ENCODE measurements at regions not wholly inside any gene's neighbourhood (a gene's known extent, or its start where the extent isn't known, plus 50 kb on each side); places are given as distances from the start of the nearest gene placed in this dataset.

DNA sequence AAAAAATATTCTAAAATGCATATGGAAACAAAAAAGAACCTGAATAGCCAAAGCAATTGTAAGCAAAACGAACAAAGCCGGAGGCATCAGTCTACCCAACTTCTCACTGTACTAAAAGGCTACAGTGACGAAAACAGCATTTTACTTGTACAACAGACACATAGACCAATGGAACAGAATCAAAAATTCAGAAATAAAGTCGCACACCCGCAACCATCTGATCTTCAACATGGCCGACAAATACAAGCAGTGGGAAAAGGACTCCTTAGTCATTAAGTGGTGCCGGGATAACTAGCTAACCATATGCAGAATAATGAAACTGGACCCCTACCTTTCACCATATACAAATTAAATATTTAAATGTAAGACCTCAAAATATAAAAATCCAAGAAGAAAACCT lies 203.9 kb upstream of the PPFIA2 start:
- no peak overlapping the region for H3K4me3 ChIP-seq (ENCODE audit: low read depth, low read length)
- no peak for DNase-seq (ENCODE audit: low read depth)
- TF ChIP-seq, protein P1, sequence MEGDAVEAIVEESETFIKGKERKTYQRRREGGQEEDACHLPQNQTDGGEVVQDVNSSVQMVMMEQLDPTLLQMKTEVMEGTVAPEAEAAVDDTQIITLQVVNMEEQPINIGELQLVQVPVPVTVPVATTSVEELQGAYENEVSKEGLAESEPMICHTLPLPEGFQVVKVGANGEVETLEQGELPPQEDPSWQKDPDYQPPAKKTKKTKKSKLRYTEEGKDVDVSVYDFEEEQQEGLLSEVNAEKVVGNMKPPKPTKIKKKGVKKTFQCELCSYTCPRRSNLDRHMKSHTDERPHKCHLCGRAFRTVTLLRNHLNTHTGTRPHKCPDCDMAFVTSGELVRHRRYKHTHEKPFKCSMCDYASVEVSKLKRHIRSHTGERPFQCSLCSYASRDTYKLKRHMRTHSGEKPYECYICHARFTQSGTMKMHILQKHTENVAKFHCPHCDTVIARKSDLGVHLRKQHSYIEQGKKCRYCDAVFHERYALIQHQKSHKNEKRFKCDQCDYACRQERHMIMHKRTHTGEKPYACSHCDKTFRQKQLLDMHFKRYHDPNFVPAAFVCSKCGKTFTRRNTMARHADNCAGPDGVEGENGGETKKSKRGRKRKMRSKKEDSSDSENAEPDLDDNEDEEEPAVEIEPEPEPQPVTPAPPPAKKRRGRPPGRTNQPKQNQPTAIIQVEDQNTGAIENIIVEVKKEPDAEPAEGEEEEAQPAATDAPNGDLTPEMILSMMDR (IDR thresholded peaks at IDR 0.05; ENCODE audit: control insufficient read depth, extremely low read depth, insufficient read depth), result no peak

DNA sequence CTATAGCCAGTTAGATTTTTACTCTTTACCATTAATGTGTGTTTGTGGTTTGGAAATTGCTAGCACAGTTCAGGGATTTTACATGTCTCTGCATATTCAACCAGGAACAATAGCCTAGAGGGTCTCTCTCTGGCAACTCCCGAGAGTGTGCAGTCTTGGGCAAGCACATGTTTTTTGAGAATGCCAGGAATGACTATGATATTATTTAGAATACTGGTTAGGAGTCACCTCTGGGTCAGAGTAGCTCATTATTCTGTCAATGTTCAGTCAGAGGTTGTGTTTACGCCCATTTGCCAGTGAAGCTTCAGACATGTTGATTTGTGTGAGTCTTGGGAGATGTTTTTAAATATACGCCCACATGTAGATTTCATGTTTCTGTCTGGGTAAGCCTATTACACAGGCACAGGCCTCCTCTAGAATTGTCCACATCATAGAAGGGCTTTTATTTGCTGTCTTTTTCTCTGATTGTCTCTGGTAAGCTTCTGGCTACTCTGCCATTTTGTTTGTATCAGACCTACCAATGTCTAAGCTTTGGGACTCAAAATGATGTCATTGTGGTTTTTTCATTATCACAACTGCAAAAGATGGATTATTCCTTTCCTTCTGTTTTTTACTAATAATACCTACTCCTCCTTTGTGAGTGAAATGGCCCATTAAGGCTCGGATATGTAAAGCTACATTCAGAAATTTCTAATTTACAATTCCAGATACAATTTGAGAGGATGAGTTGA lies 203.1 kb upstream of the PPFIA2 start:
- TF ChIP-seq, protein P1 (IDR thresholded peaks at IDR 0.05; ENCODE audit: control insufficient read depth, extremely low read depth, insufficient read depth), result no peak
- no peak for DNase-seq (ENCODE audit: low read depth)

DNA sequence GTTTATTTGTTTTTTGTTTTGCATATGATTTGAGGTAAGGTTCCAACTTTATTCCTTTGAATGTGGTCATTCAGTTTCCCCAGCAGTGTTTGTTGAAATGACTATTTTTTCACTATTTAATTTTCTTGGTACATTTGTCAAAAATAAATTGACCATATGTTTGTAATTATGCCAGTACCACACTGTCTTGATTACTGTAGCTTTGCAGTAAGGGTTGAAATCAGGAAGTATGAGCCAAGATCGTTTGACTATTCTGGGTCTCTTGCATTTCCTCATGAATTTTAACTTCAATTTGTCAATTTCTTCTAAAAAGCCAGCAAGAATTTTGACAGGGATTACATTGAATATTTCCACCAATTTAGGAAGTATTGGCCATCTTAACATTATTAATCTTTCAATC lies 199.3 kb upstream of the PPFIA2 start:
- H3K4me3 ChIP-seq (ENCODE audit: low read depth, low read length), result no peak overlapping the region
- no peak for DNase-seq (ENCODE audit: low read depth)
- TF ChIP-seq, protein P1 (IDR thresholded peaks at IDR 0.05; ENCODE audit: control insufficient read depth, extremely low read depth, insufficient read depth), result no peak

More for the DNA sequence above, 203.1 kb upstream of the PPFIA2 start:
- no peak overlapping the region for H3K4me3 ChIP-seq (ENCODE audit: low read depth, low read length)

DNA sequence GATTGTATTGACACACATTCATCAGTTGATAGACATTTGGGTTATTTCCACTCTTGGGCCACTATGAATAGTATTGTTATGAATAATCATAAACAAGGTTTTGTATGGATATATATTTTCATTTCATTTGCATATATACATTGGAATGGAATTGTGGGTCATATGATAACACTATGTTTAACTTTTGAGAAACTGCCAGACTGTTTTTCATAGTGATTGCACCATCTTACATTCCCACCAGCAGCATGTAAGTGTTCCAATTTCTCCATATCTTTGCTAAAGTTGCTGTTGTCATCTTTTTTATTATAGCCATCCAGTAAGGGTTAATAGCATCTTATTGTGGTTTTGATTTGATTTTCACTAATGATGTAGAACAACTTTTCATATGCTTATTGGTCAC lies 198.5 kb upstream of the PPFIA2 start:
- TF ChIP-seq, protein P1 (IDR thresholded peaks at IDR 0.05; ENCODE audit: control insufficient read depth, extremely low read depth, insufficient read depth), result no peak
- no peak overlapping the region for H3K4me3 ChIP-seq (ENCODE audit: low read depth, low read length)
- DNase-seq (ENCODE audit: low read depth), result no peak

DNA sequence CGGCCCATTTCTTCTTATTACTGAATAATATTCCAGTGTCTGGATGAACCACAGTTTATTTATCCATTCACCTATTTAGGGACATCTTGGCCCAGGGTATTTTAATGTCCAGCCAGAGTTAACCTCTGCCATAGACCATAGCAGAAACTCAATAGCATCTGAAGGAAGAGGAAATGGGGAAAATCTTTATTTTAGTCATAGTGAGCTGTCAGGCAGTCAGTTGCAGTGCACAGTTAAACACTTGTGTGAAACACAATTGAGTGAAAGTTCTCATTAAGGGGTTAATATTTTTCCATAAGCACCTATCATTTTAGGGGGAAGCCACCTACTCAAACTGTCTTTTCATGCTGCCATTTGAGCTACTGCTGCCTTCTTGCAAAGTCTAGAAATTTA lies 197.3 kb upstream of the PPFIA2 start:
- no peak for DNase-seq (ENCODE audit: low read depth)
- TF ChIP-seq, protein P1 (IDR thresholded peaks at IDR 0.05; ENCODE audit: control insufficient read depth, extremely low read depth, insufficient read depth), result no peak
- no peak overlapping the region for H3K4me3 ChIP-seq (ENCODE audit: low read depth, low read length)

DNA sequence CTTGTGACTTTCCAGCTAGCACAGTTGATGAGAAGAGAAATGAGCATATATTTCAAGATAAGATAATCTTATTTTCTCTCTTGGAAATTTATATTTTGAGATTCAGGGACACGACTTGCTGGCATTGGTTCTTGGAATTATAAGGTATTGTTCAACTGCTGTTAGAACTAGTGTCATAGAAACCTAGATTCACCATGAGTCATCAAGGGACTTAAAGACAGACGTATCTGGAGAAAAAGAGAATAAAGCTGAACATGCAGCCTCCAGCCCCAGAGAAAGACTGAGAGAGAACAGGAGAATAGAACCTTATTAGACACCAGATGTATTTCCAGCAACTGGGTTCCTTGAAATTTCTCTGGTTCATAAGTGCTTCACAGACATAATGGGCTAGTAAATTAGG lies 194.4 kb upstream of the PPFIA2 start:
- TF ChIP-seq, protein P1 (IDR thresholded peaks at IDR 0.05; ENCODE audit: control insufficient read depth, extremely low read depth, insufficient read depth), result no peak
- H3K4me3 ChIP-seq (ENCODE audit: low read depth, low read length), result no peak overlapping the region
- DNase-seq (ENCODE audit: low read depth), result no peak

DNA sequence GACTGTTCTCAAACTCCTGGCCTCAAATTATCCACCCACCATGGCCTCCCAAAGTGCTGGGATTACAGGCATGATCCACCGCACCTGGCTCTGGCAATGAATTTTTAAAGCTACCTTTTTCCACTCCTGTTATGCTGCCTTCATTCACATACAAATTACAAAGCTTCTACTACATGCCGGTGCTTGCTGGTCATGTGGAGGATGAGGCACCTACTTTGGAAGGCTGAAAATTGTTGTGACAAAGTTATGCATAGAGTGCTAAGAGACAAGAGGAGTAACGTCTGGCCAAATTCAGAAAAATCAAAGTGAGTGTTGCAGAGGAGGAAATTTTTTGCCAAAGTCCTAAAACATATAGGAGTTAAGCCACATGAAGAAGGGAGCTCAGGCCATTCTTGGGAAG lies 191.7 kb upstream of the PPFIA2 start:
- no peak for DNase-seq (ENCODE audit: low read depth)
- H3K4me3 ChIP-seq (ENCODE audit: low read depth, low read length), result no peak overlapping the region
- TF ChIP-seq, protein P1 (IDR thresholded peaks at IDR 0.05; ENCODE audit: control insufficient read depth, extremely low read depth, insufficient read depth), result no peak
